ENCODE measurements at regions not wholly inside any gene's neighbourhood (a gene's known extent, or its start where the extent isn't known, plus 50 kb on each side); places are given as distances from the start of the nearest gene placed in this dataset.

GRCh38 chr6:133764754-133765208 lies 124.1 kb upstream of the TCF21 start:
- TF ChIP-seq, protein P1, sequence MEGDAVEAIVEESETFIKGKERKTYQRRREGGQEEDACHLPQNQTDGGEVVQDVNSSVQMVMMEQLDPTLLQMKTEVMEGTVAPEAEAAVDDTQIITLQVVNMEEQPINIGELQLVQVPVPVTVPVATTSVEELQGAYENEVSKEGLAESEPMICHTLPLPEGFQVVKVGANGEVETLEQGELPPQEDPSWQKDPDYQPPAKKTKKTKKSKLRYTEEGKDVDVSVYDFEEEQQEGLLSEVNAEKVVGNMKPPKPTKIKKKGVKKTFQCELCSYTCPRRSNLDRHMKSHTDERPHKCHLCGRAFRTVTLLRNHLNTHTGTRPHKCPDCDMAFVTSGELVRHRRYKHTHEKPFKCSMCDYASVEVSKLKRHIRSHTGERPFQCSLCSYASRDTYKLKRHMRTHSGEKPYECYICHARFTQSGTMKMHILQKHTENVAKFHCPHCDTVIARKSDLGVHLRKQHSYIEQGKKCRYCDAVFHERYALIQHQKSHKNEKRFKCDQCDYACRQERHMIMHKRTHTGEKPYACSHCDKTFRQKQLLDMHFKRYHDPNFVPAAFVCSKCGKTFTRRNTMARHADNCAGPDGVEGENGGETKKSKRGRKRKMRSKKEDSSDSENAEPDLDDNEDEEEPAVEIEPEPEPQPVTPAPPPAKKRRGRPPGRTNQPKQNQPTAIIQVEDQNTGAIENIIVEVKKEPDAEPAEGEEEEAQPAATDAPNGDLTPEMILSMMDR (IDR thresholded peaks at IDR 0.05), result no peak
- TF ChIP-seq POLR2A (IDR thresholded peaks at IDR 0.05), result no peak
